ENCODE measurements at regions not wholly inside any gene's neighbourhood (a gene's known extent, or its start where the extent isn't known, plus 50 kb on each side); places are given as distances from the start of the nearest gene placed in this dataset.

DNA sequence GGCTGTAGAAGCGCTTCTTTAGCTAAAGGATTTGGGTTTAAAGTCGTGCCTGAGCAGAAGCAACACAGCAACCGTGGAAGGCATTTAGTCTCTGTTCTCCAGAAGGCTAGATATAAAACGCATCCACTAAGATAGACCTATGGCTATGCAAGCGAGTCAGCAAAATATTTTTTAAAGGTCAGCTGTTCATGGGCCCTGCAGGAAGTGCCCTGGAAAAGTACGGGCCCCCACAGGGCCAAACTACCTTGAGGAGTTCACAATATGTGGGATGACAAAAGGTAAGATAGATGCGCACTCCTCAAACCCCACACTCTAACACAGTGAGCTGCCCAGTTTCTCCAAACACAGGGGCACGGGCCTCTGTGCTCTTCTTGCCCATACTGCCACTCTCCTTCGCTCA, 261.6 kb downstream of the VPS13C start:
- no peak for DNase-seq (ENCODE audit: low read depth)
- no peak overlapping the region for H3K4me3 ChIP-seq (ENCODE audit: low read depth, low read length)
- TF ChIP-seq, protein P1, sequence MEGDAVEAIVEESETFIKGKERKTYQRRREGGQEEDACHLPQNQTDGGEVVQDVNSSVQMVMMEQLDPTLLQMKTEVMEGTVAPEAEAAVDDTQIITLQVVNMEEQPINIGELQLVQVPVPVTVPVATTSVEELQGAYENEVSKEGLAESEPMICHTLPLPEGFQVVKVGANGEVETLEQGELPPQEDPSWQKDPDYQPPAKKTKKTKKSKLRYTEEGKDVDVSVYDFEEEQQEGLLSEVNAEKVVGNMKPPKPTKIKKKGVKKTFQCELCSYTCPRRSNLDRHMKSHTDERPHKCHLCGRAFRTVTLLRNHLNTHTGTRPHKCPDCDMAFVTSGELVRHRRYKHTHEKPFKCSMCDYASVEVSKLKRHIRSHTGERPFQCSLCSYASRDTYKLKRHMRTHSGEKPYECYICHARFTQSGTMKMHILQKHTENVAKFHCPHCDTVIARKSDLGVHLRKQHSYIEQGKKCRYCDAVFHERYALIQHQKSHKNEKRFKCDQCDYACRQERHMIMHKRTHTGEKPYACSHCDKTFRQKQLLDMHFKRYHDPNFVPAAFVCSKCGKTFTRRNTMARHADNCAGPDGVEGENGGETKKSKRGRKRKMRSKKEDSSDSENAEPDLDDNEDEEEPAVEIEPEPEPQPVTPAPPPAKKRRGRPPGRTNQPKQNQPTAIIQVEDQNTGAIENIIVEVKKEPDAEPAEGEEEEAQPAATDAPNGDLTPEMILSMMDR (IDR thresholded peaks at IDR 0.05; ENCODE audit: control insufficient read depth, extremely low read depth, insufficient read depth) = no peak

GRCh38 chr15:61796056-61796455, 264.2 kb downstream of the VPS13C start:
- TF ChIP-seq, protein P1 (IDR thresholded peaks at IDR 0.05; ENCODE audit: control insufficient read depth, extremely low read depth, insufficient read depth) = no peak
- DNase-seq (ENCODE audit: low read depth) = no peak
- H3K4me3 ChIP-seq (ENCODE audit: low read depth, low read length) = no peak overlapping the region

GRCh38 chr15:61794881-61795280, 265.4 kb downstream of the VPS13C start:
- DNase-seq (ENCODE audit: low read depth) = no peak
- no peak overlapping the region for H3K4me3 ChIP-seq (ENCODE audit: low read depth, low read length)
- TF ChIP-seq, protein P1 (IDR thresholded peaks at IDR 0.05; ENCODE audit: control insufficient read depth, extremely low read depth, insufficient read depth) = no peak

- H3K4me3 ChIP-seq (ENCODE audit: low read depth, low read length) = no peak overlapping the region
- TF ChIP-seq, protein P1 (IDR thresholded peaks at IDR 0.05; ENCODE audit: control insufficient read depth, extremely low read depth, insufficient read depth) = no peak
- no peak for DNase-seq (ENCODE audit: low read depth)
Observed at GRCh38 chr15:61794276-61794675, 266.0 kb downstream of the VPS13C start.

- TF ChIP-seq, protein P1 (IDR thresholded peaks at IDR 0.05; ENCODE audit: control insufficient read depth, extremely low read depth, insufficient read depth) = no peak
- no peak overlapping the region for H3K4me3 ChIP-seq (ENCODE audit: low read depth, low read length)
Observed at GRCh38 chr15:61784734-61785133, 275.5 kb downstream of the VPS13C start.

DNA sequence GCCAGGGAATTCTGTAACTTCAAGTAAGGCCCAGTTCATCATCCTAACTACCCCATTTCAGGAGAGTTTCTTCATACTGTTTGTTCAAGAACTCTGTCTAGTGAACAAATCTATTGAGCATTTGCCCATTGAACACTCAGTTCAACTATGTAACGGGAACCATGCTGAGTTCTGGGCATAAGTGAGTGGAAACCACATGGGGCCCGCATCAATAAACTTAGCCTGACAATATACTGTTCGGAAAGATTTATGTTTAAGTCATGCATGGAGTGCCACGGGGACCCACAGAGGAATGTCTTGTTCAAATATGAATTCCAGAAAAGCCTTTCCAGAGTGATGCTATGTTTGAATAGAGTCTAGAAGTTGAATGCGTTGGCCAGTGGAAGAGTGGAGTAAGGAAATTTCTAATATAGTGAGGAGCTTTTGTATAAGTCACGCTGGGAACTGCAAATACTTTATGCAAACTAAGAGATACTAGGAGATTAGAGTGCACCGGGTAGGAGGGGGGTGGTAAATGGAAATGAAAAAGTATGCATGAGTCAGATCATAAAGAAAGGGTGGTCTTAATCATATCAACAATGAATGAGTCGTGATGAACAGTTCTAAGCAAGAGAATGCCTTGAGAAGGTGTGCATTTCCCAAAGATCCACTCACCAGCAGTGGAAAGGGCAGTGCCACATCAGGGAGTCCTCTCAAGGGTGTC, 279.8 kb downstream of the VPS13C start:
- DNase-seq (ENCODE audit: low read depth) = no peak
- TF ChIP-seq, protein P1 (IDR thresholded peaks at IDR 0.05; ENCODE audit: control insufficient read depth, extremely low read depth, insufficient read depth) = no peak
- H3K4me3 ChIP-seq (ENCODE audit: low read depth, low read length) = no peak overlapping the region

More at GRCh38 chr15:61784734-61785133, 275.5 kb downstream of the VPS13C start:
- no peak for DNase-seq (ENCODE audit: low read depth)

DNA sequence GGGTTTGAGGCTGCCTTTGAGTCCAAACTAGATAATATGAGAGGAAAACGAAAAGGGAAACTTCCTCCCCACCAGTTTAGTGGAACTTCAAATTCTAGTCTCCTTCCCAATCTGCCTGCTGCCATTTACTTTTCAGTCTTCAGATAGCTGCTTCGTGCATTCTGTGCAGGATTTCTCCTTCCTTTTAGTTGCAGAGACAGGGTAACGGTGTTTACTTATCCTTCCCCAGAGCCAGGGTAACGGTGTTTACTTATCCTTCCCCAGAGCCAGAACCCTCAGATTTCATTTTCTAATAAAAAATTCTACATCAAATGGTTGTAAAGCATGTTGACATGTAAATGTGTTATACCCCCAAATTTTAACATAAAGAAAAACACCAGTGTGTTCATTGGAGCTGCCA, 282.6 kb downstream of the VPS13C start:
- TF ChIP-seq, protein P1 (IDR thresholded peaks at IDR 0.05; ENCODE audit: control insufficient read depth, extremely low read depth, insufficient read depth) = no peak
- DNase-seq (ENCODE audit: low read depth) = peak; percentile 13
- H3K4me3 ChIP-seq (ENCODE audit: low read depth, low read length) = no peak overlapping the region
